ENCODE measurements at regions not wholly inside any gene's neighbourhood (a gene's known extent, or its start where the extent isn't known, plus 50 kb on each side); places are given as distances from the start of the nearest gene placed in this dataset.
"Not testable (repeated sequence)": the region's sequence is repeated elsewhere in the genome, so short reads cannot be mapped to it uniquely, and the experiment has no call there.

GRCh38 chr4:138113819-138114400 lies 128.2 kb downstream of the SLC7A11 start:
- DNase-seq: no peak
- in situ Hi-C loops (cut with MboI; ENCODE audit: low pct_unique_long_range_greater_than_20kb, low sequenced_read_pairs): no loop called here

GRCh38 chr4:138112890-138113289 lies 129.3 kb downstream of the SLC7A11 start:
- in situ Hi-C loops (cut with MboI; ENCODE audit: low pct_unique_long_range_greater_than_20kb, low sequenced_read_pairs); DNase-seq: not testable (repeated sequence)

DNA sequence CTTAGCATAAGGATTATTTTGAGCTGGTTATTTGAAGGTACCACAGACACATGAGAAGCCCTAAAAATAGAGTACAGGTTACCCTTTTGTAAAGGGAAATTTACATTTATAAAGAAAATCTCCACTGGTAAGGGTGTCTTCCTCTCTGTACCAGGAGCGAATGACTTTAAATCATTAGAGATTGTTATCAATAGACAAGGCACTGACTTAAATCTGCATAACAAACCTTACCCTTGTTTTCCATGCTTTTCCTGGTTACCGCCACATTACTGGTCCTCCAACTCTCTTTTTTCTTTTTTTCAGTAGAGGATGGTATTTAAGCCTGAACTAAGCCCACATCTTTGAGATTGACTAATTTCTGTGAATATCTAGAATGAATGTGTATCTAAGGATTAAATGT lies 129.8 kb downstream of the SLC7A11 start:
- no peak for DNase-seq
- in situ Hi-C loops (cut with MboI; ENCODE audit: low pct_unique_long_range_greater_than_20kb, low sequenced_read_pairs): no loop called here

DNA sequence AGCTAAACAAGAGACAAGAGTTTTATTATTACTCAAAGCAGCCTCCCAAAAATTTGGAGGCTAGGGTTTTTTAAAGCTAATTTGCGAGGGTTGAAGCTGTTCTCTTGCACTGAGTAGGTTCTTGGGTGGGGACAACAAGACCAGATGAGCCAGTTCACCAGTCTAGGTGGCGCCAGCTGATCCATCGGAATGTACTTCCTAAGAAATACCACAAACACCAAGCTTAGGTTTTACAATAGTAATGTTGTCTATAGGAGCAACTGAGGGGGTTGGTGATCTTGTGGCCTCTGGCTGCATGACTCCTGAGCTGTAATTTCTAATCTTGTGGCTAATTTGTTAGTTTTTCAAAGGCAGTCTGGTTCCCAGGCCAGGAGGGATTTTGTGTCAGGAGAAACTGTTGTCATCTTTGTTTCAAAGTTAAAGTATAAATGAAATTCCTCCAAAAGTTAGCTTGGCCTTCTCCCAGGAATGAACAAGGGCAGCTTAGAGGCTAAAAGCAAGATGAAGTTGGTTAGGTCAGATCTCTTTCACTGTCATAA lies 130.6 kb downstream of the SLC7A11 start:
- DNase-seq: no peak
- in situ Hi-C loops (cut with MboI; ENCODE audit: low pct_unique_long_range_greater_than_20kb, low sequenced_read_pairs): no loop called here

DNA sequence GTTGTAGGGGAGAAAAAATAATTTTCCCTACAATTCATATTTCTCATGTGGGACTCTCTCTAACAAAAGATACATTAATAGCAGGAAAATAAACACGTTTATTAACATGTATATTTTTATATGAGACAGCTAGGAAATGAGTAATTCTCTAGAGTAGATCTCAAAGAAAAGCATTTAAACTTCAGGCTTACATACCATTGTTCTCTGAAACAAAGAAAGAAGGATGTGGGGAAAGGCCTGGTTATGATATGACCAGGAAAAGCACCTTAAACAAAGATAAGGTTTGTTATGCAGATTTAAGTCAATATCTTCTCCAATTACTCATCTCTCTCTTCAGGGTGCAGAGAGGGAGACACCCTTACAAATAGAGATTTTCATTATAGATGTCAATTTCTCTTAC lies 131.3 kb downstream of the SLC7A11 start:
- DNase-seq: no peak
- in situ Hi-C loops (cut with MboI; ENCODE audit: low pct_unique_long_range_greater_than_20kb, low sequenced_read_pairs): no loop called here

- no peak for DNase-seq
- in situ Hi-C loops (cut with MboI; ENCODE audit: low pct_unique_long_range_greater_than_20kb, low sequenced_read_pairs): no loop called here
Observed at GRCh38 chr4:138107023-138107422, 135.1 kb downstream of the SLC7A11 start.

DNA sequence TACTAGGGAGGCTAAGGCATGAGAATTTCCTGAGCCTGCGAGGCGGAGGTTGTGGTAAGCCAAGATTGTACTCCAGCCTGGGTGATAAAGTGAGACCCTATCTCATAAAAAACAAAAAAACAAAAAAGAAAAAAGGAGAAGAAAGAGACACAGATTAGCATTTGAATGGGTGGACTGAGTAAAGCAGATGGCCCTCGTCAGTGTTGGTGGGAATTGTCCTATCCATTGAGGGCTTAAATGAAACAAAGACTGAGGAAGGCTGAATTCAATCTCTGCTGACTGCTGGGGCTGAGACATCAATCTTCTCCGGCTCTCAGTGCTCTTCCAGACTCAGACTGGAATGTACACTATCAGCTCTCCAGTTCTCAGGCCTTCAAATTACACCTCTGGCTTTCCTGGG lies 136.8 kb downstream of the SLC7A11 start:
- in situ Hi-C loops (cut with MboI; ENCODE audit: low pct_unique_long_range_greater_than_20kb, low sequenced_read_pairs): no loop called here
- no peak for DNase-seq

GRCh38 chr4:138104284-138104680 lies 137.9 kb downstream of the SLC7A11 start:
- DNase-seq: no peak
- in situ Hi-C loops (cut with MboI; ENCODE audit: low pct_unique_long_range_greater_than_20kb, low sequenced_read_pairs): no loop called here

GRCh38 chr4:138103597-138104283 lies 138.4 kb downstream of the SLC7A11 start:
- in situ Hi-C loops (cut with MboI; ENCODE audit: low pct_unique_long_range_greater_than_20kb, low sequenced_read_pairs): no loop called here
- DNase-seq: no peak

GRCh38 chr4:138099385-138099784 lies 142.8 kb downstream of the SLC7A11 start:
- DNase-seq: no peak
- in situ Hi-C loops (cut with MboI; ENCODE audit: low pct_unique_long_range_greater_than_20kb, low sequenced_read_pairs): no loop called here

DNA sequence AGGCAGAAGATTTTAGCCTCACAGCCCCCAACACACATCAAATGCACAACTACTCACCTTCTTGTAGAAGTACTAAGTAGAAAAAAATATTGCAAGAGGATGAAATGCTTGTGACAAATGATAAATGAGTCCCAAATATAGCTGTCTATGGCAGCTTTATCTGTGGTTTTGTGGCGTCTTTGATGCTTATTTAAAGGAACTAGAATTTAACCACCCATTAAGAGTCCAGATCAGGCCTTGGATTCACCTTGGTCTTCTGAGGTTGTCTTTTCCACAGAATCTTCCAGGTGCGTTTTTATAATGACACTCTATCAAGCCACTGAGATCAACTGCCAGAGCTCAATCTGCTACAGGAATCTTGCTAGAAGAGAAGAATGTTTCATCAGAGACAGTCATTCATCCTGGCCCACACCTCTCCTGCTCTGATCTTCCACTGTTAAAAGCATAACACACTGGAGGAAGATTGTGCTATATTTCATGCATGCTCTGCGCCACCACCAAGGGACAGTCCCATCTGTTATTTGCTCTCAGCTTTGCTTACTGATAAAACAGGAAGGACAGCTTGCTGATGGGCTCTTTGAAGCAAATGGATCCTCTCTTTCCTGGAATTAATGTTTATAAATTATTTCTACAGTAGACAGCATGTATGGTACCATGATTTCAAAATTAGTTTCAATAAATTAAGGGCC lies 144.1 kb downstream of the SLC7A11 start:
- DNase-seq: no peak
- in situ Hi-C loops (cut with MboI; ENCODE audit: low pct_unique_long_range_greater_than_20kb, low sequenced_read_pairs): no loop called here

DNA sequence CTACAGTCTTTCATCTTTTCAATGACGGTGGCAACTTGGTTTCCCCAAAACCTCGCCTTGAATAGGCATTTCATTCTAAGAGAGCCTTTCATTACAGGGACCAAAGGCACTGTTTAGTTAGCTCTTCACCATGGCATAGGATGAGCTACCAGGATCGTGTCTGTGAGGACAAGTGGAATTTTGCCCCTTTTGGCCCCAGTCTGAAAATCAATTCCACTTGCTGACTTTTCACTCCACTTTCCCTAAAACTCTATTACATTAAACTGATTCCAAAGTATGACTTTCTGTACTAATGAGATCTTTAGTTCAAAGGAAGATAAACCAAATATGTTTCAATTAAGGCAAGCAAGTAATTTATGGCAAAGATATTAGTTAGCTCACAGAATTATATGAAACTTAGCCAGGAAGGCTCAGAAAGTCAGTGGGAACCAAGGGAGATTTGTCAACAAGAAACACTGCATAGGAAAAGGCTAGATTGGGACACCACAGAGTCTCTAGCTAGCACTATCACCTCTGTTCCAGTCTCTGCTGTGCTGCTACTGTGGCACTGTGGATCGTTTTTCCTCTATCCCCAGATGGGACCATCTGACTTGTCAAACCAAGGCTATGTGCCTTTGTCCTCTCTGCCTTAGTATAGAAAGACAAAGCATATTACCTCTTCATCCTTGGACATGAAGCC lies 145.6 kb downstream of the SLC7A11 start:
- in situ Hi-C loops (cut with MboI; ENCODE audit: low pct_unique_long_range_greater_than_20kb, low sequenced_read_pairs): no loop called here
- no peak for DNase-seq

DNA sequence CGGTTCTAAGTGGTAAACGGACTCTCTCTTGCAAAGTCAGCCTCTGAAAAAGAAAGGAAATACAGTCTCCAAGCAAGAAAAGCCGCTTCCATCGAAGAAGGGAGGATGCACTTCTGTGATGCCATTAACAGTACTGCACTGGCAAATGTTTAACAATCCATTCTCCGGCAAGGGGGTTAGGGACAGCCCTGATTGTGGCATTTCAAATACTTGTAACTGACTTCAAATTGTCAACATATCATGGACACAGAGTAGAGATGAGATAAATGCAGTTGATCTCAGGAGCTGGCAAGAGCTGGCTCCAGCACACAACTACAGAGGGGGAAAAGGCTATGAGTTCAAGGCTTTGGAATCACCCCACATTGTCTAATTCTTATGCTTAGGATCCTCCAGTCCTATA lies 146.8 kb downstream of the SLC7A11 start:
- DNase-seq: no peak
- in situ Hi-C loops (cut with MboI; ENCODE audit: low pct_unique_long_range_greater_than_20kb, low sequenced_read_pairs): no loop called here

- DNase-seq: no peak
Observed at GRCh38 chr4:138092060-138092459, 150.1 kb downstream of the SLC7A11 start.

DNA sequence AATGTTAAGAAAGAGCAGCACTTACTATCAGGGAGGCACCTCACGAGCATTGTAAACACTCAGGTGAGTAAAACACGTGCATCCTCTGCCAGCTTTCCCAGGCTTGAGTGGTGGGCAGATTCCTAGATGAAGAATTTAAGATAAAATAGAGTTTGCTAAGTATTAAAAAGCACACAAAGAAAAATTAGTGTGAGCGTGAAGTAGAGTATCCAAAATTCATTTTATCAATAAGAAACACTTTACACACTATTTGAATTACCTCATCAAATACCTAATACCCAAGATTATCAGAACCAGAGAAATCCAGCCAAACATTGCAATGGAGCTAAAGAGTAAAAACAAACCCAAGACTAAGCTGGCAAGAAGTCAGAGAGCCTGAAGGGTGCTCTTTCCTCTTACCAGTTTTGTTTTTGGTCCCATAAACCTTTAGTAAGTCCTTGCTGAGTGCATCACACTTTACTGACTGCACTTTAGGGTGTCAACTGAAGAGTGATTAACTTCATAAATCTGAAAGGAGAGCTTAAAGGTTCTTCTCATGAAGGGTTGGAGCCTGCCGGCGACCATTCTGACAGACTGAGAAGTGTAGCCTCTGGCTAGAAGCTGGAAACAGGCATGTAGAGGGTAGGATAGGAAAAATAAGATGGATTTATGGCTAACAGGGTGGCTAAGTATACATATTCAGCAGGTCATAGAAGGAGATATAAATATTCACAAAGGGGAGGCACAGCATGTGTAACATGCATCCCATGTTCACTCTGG lies 151.1 kb downstream of the SLC7A11 start:
- in situ Hi-C loops (cut with MboI; ENCODE audit: low pct_unique_long_range_greater_than_20kb, low sequenced_read_pairs): no loop called here
- DNase-seq: no peak

More at GRCh38 chr4:138092060-138092459, 150.1 kb downstream of the SLC7A11 start:
- in situ Hi-C loops (cut with MboI; ENCODE audit: low pct_unique_long_range_greater_than_20kb, low sequenced_read_pairs): no loop called here

- DNase-seq: peak; percentile 70
- in situ Hi-C loops (cut with MboI; ENCODE audit: low pct_unique_long_range_greater_than_20kb, low sequenced_read_pairs): no loop called here
Observed at GRCh38 chr4:138090150-138090917, 151.8 kb downstream of the SLC7A11 start.

GRCh38 chr4:138088449-138089208 lies 153.5 kb downstream of the SLC7A11 start:
- in situ Hi-C loops (cut with MboI; ENCODE audit: low pct_unique_long_range_greater_than_20kb, low sequenced_read_pairs): no loop called here
- no peak for DNase-seq

All from KBM-7 (cell line).